HCEC 1CT (cell line): ENCODE measurements at regions not wholly inside any gene's neighbourhood (a gene's known extent, or its start where the extent isn't known, plus 50 kb on each side); places are given as distances from the start of the nearest gene placed in this dataset.

Experiments
- DNase-seq: peaks from one replicate; pipeline ENCODE4 v3.0.0-alpha.2; 2017

- no peak for DNase-seq
Measured at GRCh38 chr20:11324990-11325389, 592.7 kb upstream of the BTBD3 start.

DNA sequence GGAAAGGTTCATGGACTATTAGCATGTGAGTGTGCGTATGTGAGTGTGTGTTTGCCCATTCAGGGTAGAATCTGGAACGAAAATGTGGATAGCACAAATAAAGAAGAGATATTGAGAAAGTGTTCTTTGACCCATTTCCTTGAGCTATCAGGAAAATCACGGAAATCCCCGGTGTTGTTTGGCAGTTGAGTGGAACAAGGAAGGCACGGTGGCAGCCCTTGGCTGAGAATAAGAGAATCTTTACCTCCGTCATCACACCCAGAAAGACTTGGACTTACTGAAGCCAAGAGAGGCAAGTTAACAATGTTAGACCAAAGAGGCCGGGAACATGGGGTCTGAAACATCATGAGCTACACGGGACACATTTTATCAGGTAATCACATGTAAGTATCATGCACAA, 588.9 kb upstream of the BTBD3 start:
- DNase-seq, result no peak

- DNase-seq, result no peak
Measured at GRCh38 chr20:11329271-11329670, 588.4 kb upstream of the BTBD3 start.

DNA sequence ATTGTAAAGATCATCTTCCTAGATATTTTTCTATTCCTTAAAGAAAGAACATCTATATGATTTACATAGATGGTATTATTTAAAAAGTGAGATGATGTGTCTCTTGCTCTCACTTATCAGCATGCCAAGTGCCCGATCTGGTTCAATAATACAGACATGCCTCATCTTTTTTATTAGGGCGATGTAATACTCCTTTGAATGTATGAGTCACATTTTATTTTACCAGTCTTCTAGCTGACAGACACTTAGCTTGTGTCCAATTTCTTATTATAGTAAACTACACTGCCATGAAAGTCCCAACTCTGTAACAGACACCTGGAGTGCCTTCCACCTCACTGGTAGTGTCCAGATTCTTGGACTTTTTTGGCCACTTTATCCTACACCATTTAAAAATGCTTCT, 586.6 kb upstream of the BTBD3 start:
- DNase-seq, result no peak

DNA sequence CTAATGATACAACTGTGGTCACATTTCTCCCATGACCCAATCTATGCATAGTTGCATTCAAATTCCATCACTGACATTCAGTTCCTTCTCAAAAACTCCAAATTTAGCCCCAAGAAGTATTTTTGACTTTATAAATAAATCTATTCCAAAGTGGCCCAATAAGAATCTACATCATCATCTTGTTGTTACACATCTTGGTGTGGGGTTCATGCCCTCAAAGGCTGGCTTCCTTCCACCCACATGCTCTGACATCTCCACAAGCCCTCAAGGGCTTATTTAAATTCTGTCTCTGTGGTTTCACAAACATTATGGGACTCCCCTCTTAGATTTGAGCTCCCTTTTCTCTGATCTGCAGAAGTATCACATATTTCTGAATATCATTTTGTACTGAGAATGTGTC, 585.3 kb upstream of the BTBD3 start:
- no peak for DNase-seq

DNA sequence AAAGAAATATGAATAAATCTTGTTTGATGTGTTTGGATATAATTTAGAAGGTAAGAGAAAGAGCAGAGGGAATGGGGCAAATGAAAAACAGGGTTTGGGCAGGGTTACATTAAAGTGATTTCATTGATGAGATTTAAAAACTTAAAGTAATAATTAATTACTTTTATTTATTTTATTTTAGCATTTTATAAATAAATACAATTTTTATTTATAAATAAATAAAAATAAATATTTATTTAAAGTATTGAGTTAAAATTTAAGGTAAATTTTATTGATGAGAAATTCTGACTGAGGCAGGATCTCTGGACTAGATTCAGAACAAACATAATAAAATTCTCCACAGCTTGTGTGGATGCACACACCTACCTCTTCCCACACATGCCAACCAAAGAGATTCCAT, 584.1 kb upstream of the BTBD3 start:
- DNase-seq, result no peak

GRCh38 chr20:11337361-11338130, 580.1 kb upstream of the BTBD3 start:
- no peak for DNase-seq

DNA sequence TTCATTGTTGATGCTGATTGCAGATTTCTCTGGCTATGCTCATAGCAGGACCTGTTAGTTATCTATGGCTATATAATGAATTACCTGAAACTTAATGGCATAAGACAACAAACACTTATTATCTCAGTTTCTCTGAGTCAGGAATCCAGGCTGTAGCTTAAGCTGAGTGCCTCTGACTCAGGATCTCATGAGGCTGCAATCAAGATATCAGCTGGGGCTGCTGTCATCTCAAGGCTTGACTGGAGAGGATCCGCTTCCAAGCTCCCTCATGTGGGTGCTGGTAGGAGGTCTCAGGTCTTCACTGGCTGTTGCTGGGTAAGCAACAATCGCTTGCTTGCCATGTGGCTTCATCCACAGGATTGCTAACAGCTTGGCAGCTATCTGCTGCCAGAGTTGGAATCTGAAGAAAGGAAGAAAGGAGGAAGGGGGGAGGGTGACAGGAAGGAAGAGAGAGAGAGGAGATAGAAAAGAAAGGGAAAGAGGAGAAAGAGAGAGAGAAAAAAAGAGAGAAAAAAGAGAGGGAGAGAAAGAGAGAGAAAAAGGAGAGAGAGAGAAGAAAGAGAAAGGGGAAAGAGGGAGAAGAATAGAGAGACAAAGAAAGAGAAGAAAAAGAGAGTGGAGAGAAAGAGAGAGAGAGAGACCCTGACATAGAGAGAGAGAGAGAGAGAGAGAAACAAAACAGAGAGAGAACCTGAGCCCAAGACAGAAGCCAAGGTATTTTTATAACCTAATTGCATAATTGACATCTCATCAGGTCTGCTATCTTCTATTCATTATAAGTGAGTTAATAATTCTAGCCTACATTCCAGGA, 579.0 kb upstream of the BTBD3 start:
- no peak for DNase-seq

DNA sequence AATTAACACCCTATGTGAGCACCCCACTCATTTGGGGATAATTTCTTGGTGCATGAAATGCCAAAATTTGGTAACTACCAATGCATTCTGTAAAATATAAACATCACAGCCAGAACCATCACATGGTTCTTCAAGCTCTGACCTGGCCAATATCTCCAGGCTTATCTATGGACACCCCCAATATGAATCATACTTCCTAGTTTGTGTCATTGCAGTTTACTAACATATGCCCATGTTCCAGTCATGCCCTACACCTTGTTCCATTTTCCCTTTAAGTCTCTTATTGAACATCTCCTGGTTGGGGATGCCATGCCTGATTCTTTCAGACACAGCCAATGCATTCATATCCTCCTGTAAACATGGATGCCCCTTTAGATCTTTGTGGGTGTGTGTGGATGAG, 572.8 kb upstream of the BTBD3 start:
- DNase-seq, result no peak

DNA sequence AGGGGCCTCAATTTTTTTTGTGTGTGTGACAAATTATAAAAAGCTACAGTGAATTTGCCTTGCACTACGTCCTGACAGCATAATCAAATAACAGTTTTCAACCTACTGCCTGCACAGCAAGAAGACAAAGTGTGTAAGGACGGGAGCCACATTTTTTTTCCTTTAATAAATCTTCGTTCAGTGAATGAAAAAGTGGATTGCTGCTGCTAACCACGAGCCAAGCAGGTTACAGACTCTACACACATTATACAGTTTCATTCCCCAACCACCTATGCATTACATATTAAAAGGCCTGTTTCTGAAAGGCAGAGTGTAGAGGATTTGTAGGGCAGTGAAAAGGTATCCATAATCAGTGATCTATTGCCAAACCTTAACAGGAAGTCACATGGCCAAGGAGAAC, 570.0 kb upstream of the BTBD3 start:
- DNase-seq, result no peak

DNA sequence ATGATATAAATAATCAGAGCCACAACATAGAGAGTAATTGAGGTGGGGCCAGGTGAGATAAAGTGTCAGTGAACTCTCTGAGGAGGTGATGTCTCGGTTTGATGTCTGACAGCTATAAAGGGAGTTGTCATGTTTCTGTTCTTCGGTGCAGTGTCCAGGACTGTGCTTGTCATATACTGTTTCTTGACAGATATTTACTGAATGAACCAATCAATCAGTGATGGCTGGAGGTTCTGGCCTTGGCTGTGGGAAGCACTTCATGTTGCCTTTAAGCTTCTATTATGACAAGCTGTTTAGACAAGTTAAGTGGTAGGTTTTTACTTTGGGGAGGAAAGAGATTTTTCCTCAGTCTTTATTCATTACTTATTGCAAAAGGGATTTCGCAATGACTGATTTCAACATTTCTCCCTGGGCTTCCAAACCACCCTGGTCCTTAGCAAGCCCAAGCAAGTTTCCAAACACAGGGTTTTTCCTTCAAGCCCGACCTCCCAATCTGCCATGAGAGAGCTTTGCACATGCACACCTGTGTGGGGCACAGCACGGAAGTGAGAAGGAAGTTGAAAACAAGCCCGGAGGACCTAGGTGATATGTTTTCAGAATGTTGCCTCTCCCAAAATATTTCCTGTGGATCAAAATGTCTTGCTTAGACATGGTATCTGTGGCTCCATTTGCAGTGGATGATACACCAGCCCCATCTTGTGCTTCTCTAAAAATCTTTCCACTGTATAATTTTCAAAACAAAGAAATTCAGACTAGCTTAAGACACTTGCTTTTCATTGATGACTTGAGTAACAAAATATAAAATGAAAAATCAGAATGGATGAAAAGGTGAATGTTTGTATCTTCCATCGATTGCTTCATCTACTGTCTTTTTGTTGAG, 567.3 kb upstream of the BTBD3 start:
- no peak for DNase-seq

DNA sequence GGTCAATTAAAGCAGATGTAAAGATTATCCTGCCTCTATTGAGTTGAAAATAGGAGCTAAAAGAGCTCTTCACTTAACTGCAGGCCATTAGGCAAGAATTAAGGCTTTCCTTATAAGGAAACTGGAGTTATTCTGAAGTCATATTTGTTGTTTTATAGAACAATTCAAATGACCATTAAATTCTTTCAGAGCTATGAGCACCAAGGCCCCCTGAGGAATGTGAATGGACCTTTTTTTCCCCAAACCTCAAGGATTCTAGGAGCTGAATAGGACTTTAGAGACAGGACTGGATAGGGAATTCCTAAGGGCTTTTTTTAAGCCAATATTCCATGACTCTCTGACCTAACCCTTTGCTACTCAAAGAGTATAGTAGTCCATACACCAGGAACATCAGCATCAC, 565.7 kb upstream of the BTBD3 start:
- no peak for DNase-seq

GRCh38 chr20:11354846-11355245, 562.8 kb upstream of the BTBD3 start:
- DNase-seq, result no peak

- no peak for DNase-seq
Measured at GRCh38 chr20:11355345-11355744, 562.3 kb upstream of the BTBD3 start.

GRCh38 chr20:11356061-11356460, 561.6 kb upstream of the BTBD3 start:
- DNase-seq, result no peak

DNA sequence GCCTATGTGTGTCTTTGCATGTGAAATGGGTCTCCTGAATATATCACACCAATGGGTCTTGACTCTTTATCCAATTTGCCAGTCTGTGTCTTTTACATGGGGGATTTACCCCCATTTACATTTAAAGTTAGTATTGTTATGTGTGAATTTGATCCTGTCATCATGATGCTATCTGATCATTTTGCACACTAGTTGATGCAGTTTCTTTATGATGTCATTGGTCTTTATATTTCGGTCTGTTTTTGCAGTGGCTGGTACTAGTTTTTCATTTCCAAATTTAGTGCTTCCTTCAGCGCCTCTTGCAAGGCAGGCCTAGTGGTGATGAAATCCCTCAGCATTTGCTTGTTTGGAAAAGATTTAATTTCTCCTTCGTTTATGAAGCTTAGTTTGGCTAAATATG, 555.2 kb upstream of the BTBD3 start:
- no peak for DNase-seq

- no peak for DNase-seq
Measured at GRCh38 chr20:11364736-11365135, 553.0 kb upstream of the BTBD3 start.

- no peak for DNase-seq
Measured at GRCh38 chr20:11366660-11367059, 551.0 kb upstream of the BTBD3 start.

GRCh38 chr20:11368499-11368898, 549.2 kb upstream of the BTBD3 start:
- no peak for DNase-seq

- no peak for DNase-seq
Measured at GRCh38 chr20:11368965-11369711, 548.6 kb upstream of the BTBD3 start.

DNA sequence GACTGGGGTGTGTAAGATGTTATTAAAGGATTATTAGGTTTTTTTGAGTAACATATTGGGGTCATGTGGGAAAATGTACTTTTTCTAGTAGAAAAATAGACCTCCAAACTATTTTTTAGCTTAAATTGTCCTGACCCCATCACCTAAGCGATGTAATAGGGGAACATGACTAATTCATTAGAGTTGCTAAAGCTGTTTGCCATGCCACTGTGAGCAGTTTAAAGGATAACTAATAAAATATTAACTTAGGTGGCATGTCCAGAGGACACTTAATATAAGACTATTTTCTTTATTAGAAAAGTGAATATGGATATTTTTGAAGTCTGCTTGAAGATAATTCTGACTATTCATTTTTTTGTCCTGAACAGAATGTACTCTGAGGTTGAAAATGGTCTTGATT, 545.9 kb upstream of the BTBD3 start:
- no peak for DNase-seq

DNA sequence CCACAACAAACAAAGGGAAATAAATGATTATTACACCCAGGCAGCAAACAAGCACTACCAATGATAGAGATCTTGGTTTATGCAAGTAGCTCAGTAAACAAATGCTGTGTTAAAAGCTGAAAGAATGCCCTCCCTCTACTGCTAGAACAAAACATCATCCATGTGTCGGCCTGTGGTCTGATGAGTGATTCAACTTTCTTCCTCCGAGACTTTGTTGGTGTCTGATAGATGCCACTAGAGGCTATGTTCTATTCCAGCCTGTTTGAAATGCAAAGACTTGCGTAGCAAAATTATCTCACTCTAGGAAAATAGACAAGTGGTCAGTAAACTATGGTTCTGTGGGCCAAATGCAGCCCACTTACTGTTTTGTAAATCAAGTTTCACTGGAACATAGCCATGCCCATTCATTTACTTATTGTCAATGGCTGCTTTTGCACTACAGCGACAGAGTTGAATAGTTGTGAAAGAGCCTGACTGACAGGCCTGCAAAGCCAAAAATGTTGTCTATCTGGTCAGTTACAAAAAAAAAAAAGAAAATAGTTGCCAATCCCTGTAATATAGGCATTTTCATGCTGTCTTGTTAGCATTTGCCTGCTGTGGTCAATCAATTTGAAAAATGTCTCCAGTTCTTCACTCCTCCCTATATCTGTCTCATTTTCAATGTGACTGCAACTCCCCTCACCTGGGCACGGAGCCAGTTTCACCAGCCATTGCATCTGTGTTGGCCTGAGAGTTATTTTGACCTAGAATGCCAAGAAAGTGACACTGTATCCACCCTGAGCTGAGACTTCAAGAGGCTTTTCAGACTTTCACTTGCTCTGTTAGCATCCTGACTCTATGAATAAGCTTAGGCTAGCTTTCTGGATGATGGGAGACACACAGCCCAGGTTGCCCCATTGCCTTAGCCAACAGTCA, 544.6 kb upstream of the BTBD3 start:
- DNase-seq, result no peak
